ENCODE measurements at regions not wholly inside any gene's neighbourhood (a gene's known extent, or its start where the extent isn't known, plus 50 kb on each side); places are given as distances from the start of the nearest gene placed in this dataset.

DNA sequence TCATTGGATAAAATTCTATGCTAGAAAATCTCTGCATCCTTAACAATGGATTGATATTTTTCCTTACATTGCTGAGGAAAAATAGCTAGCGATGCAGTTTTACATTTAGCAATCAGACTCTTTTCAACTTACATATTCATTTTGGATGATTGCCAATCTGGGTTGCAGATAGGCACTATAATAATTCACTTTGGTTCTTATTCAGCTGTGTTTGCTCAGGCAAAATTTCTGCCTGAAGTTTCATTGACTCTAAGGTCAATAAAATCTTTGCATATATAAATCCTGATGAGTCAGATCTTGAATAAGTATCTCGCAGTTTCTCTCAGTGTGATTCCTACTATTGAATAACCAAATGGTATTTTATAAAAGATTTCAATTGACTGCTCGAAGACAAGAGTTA, 1105.8 kb downstream of the CDH18 start:
- DNase-seq (ENCODE audit: low read depth): no peak

DNA sequence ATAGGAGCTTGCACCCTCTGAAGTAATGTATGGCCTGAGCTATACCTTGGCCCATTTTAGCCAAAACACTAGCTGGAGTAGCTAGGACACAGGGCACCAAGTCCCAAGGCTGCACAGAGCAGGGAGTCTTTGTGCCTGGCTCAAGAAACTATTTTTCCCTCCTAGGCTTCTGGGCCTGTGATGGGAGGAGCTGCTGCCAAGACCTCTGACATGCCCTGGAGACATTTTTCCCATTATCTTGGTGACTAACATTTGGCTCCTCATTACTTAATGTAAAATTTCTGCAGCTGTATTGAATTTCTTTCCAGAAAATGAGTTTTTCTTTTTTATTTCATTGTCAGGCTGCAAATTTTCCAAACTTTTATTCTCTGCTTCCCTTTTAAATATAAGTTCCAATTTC, 1099.2 kb downstream of the CDH18 start:
- no peak for DNase-seq (ENCODE audit: low read depth)

DNA sequence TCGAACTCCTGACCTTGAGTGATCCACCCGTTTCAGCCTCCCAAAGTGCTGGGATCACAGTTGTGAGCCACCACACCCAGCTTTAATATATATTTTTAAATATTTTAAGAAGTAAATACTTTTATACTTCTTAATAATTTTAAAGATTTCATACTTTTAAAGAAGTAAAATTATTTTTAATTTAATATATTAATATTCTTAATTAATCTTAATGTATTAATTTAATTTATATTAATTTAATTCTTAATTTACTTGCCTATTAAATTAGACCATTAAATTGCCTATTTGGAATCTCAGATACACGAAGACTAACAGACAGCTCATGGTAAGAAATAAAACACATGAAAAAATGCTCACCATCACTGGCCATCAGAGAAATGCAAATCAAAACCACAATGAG, 1087.4 kb downstream of the CDH18 start:
- DNase-seq (ENCODE audit: low read depth): no peak

GRCh38 chr5:18920966-18921365, 1067.0 kb downstream of the CDH18 start:
- DNase-seq (ENCODE audit: low read depth): no peak

GRCh38 chr5:18932081-18932480, 1055.9 kb downstream of the CDH18 start:
- no peak for DNase-seq (ENCODE audit: low read depth)

GRCh38 chr5:18944771-18945170, 1043.2 kb downstream of the CDH18 start:
- no peak for DNase-seq (ENCODE audit: low read depth)

GRCh38 chr5:18954239-18954638, 1033.8 kb downstream of the CDH18 start:
- DNase-seq (ENCODE audit: low read depth): no peak

DNA sequence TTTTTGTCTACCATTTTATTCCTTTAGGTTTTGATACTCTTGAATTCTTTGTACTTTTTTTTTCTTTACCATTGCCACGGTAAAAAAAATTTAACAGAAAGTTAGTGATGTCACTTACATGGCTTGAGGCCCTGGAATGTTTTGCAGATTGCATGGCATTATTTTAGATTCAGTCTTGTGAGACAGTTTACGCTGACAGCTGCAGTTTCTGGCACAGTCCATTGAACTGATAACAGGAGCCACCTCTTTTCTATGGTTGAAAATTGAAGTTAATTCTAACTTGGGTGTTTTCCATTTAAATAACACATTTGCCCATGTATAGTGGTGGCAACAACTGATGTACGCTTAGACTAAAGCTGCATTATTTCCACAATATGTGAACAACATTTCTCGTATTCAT, 1028.5 kb downstream of the CDH18 start:
- DNase-seq (ENCODE audit: low read depth): no peak

DNA sequence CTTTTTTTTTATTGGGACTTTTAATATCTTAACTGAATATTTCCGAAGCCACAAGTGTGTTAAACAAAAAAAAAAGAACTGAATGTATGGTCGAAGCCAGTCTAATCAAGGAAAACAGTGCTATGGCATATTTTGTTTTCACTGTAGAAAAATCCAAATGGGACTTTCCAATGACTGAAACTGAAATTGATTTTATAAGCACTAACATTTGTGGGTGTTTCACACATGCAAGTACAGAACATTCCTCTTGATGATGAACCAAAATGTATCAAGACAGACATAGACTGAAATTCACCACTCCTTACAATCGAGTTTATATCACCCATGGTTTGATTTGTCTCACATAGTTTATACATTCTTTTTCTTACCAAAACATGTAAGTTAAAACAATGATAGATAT, 1026.8 kb downstream of the CDH18 start:
- no peak for DNase-seq (ENCODE audit: low read depth)

DNA sequence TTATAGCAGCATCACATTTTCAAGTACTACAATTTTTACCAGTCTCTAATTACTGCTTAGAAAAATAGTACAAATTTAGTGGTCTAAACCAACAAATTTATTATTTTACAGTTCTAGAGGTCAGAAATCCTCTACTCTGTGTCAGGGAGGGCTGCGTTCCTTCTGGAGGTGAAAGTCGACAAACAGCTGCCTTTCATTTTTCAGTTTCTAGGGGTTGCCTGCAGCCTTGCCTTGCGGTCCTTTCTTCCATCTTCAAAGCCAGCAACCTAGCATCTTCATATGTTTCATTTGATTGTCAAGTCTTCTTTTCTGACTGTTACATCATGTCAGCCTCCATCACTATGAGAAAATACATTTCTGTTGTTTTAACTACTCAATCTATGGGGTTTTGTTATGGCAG, 1022.1 kb downstream of the CDH18 start:
- no peak for DNase-seq (ENCODE audit: low read depth)

DNA sequence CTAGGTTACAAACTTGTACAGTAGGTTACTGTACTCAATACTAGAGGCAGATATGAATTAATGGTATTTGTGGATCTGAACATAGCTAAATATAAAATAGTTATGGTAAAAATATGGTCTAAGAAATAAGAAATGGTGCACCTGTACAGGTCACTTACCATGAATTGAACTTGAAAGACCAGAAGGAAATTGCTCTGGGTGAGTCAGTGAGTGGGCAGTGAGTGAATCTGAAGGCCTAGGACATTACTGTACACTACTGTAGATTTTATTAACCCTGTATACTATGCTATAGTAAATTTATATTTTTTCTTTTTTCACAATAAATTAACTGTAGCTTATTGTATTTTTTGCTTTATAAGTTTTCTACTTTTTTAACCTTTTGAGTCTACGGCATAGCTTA, 1020.4 kb downstream of the CDH18 start:
- no peak for DNase-seq (ENCODE audit: low read depth)

DNA sequence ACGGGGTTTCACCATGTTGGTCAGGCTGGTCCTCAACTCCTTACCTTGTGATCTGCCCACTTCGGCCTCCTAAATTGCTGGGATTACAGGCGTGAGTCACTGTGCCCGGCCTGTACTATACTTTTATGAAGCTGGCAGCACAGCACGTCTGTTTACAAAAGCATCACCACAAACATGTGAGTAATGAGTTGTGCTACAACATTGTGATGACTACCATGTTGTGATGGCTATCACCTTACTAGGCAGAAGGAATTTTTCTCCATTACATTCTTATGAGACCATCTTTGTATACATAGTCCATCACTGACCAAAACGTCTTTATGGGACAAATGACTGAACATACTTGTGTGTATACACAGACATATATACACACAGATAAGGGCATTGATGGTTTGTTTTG, 1019.0 kb downstream of the CDH18 start:
- no peak for DNase-seq (ENCODE audit: low read depth)

DNA sequence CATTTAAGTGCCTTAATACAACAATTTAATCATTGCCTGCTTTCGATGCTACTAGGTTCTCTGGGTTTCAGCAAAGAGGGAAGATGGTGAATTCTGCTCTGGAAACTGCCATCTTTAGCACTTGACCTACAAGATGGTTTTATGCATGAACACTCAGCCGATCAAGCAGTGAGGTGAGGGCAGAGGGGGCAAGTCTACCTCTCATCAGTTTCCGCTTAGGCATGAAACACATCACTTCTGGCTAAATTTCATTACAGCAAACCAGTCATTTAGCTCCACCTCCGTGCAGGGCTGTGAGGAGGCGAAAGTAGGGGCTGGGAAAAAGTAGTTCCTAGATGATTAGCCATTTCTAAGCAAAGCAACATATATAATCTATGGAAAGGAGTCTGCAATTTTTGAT, 1018.0 kb downstream of the CDH18 start:
- no peak for DNase-seq (ENCODE audit: low read depth)

GRCh38 chr5:18972177-18972576, 1015.8 kb downstream of the CDH18 start:
- DNase-seq (ENCODE audit: low read depth): no peak

DNA sequence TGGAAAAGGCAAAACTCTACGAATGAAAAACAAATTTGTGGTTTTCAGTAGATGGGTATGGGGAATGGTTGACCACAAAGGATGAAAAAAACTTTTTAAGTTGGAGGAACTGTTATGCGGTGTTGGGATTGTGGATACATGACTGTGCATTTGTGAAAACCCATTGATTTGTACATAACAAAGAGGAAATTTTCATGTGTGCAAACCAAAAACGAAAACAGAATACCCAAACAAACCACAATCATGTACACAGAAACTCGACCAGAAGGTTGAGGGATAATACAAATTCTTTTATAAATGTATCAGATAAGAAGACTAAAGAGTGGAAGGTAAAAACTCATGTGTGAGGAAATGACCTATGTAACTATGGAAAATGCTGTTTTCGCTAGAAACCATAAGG, 1012.4 kb downstream of the CDH18 start:
- no peak for DNase-seq (ENCODE audit: low read depth)

- no peak for DNase-seq (ENCODE audit: low read depth)
These were observed 1010.1 kb downstream of the CDH18 start for GRCh38 chr5:18977880-18978279.

- DNase-seq (ENCODE audit: low read depth): no peak
These were observed 1003.4 kb downstream of the CDH18 start for GRCh38 chr5:18984559-18985080.

GRCh38 chr5:18985171-18985758, 1002.7 kb downstream of the CDH18 start:
- DNase-seq (ENCODE audit: low read depth): no peak

GRCh38 chr5:18987101-18987500, 1000.9 kb downstream of the CDH18 start:
- no peak for DNase-seq (ENCODE audit: low read depth)

DNA sequence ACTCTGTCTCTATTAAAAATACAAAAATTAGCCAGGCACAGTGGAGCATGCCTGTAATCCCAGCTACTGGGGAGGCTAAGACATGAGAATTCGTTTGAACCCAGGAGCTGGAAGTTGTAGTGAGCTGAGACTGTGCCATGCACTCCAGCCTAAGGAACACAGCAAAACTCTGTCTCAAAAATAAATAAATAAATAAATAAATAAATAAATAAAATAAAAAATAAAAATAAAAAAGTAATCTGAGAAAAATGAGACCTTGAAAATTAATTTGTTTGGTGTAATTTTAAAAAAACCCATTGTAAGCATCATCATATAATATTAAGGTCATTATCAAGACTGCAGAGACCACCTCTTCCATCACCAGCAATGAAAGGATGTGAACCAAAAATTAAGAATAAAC, 997.1 kb downstream of the CDH18 start:
- no peak for DNase-seq (ENCODE audit: low read depth)

- DNase-seq (ENCODE audit: low read depth): no peak
These were observed 995.7 kb downstream of the CDH18 start for GRCh38 chr5:18992264-18992663.

DNA sequence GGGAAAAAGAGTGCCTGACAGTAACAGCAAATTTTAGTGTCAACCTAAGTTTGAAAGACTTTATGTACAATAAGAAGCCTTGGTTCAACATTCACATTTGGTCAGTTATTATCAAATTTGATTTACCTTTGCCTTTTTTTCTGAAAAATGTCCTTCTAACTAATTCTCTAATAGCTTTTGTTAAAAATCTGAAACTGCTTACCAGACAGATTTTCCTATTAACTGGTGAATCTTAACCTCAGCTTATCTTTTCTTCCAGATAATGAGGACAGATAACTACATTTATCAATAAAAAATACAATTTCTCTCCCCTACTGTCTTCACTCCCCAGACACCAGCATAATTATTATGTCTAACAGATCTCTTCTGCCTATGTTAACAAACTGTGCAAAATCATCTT, 988.5 kb downstream of the CDH18 start:
- no peak for DNase-seq (ENCODE audit: low read depth)

- DNase-seq (ENCODE audit: low read depth): no peak
These were observed 986.9 kb downstream of the CDH18 start for GRCh38 chr5:19001054-19001453.

- no peak for DNase-seq (ENCODE audit: low read depth)
These were observed 986.5 kb downstream of the CDH18 start for GRCh38 chr5:19001539-19001938.

Measured in myocyte (in vitro differentiated cells).